Muscle layer of colon (tissue), 2 donors: ENCODE measurements at regions not wholly inside any gene's neighbourhood (a gene's known extent, or its start where the extent isn't known, plus 50 kb on each side); places are given as distances from the start of the nearest gene placed in this dataset.

Experiments
- H3K27ac ChIP-seq: one replicate; pipeline ENCODE4 v1.7.0; 2013; ENCODE audit warnings: low read depth, mild to moderate bottlenecking, low read length, moderate library complexity
- H3K27me3 ChIP-seq, 2 donors: one replicate each; pipeline ENCODE4 v1.7.0; 2013; ENCODE audit warnings: low read length in 2 of 2, mild to moderate bottlenecking in 2 of 2; ENCODE audit not compliant: insufficient read depth in 2 of 2, control insufficient read depth in 1 of 2
- H3K36me3 ChIP-seq: one replicate; pipeline ENCODE4 v1.7.0; 2013; ENCODE audit warnings: mild to moderate bottlenecking, low read length; ENCODE audit not compliant: insufficient read depth
- H3K4me1 ChIP-seq: one replicate; pipeline ENCODE4 v1.7.0; 2013; ENCODE audit warnings: mild to moderate bottlenecking, low read length; ENCODE audit not compliant: insufficient read depth
- H3K4me3 ChIP-seq, 2 donors: one replicate each; pipeline ENCODE4 v1.7.0; 2013; ENCODE audit warnings: low read length in 2 of 2, low read depth in 1 of 2, mild to moderate bottlenecking in 1 of 2, moderate library complexity in 1 of 2
- H3K9ac ChIP-seq: one replicate; pipeline ENCODE4 v1.7.0; 2013; ENCODE audit warnings: low read length
- H3K9me3 ChIP-seq: one replicate; pipeline ENCODE4 v1.7.0; 2013; ENCODE audit warnings: mild to moderate bottlenecking, low read length
- donor health status: abdominal sarcoma.
- donor health status: Adenocarcinoma of cecum.

GRCh38 chr1:234554218-234554697, 55.7 kb downstream of the IRF2BP2 start:
- Histone ChIP-seq H3K4me3 (no peak overlapping the region), H3K9ac (peak overlapping the region; percentile 36), H3K4me1 (peaks cover 27% of the 10 kb centered on the region), H3K27ac (peak overlapping the region; percentile 83), H3K27me3 (no peaks in the 10 kb centered on the region), H3K9me3 (no peaks in the 10 kb centered on the region), H3K36me3 (no peaks in the 10 kb centered on the region)

GRCh38 chr1:234553240-234554188, 56.5 kb downstream of the IRF2BP2 start:
- Histone ChIP-seq H3K36me3 (no peaks in the 10 kb centered on the region), H3K27me3 (no peaks in the 10 kb centered on the region), H3K4me1 (peaks cover 27% of the 10 kb centered on the region), H3K27ac (peak overlapping the region; percentile 83), H3K9me3 (no peaks in the 10 kb centered on the region), H3K9ac (no peak overlapping the region), H3K4me3 (no peak overlapping the region)

- Histone ChIP-seq H3K27ac (no peak overlapping the region), H3K36me3 (no peaks in the 10 kb centered on the region), H3K9ac (no peak overlapping the region), H3K4me3 (no peak overlapping the region), H3K9me3 (no peaks in the 10 kb centered on the region), H3K27me3 (no peaks in the 10 kb centered on the region), H3K4me1 (peaks cover 32% of the 10 kb centered on the region)
These were observed 59.0 kb downstream of the IRF2BP2 start for GRCh38 chr1:234551032-234551378.

GRCh38 chr1:234550341-234551031, 59.5 kb downstream of the IRF2BP2 start:
- Histone ChIP-seq H3K27me3 (no peaks in the 10 kb centered on the region), H3K27ac (peak overlapping the region; percentile 60), H3K36me3 (no peaks in the 10 kb centered on the region), H3K4me1 (peaks cover 37% of the 10 kb centered on the region), H3K4me3 (no peak overlapping the region), H3K9me3 (no peaks in the 10 kb centered on the region), H3K9ac (no peak overlapping the region)

- H3K27me3 ChIP-seq: no peaks in the 10 kb centered on the region
- no peak overlapping the region for H3K4me3 ChIP-seq
- peaks cover 38% of the 10 kb centered on the region for H3K4me1 ChIP-seq
- H3K9me3 ChIP-seq: no peaks in the 10 kb centered on the region
- no peak overlapping the region for H3K9ac ChIP-seq
- H3K27ac ChIP-seq: no peak overlapping the region
- no peaks in the 10 kb centered on the region for H3K36me3 ChIP-seq
These were observed 60.4 kb downstream of the IRF2BP2 start for GRCh38 chr1:234549447-234550021.

GRCh38 chr1:234546890-234547788, 62.8 kb downstream of the IRF2BP2 start:
- no peaks in the 10 kb centered on the region for H3K36me3 ChIP-seq
- H3K4me1 ChIP-seq: peaks cover 49% of the 10 kb centered on the region
- H3K4me3 ChIP-seq: no peak overlapping the region
- H3K9ac ChIP-seq: no peak overlapping the region
- no peaks in the 10 kb centered on the region for H3K9me3 ChIP-seq
- H3K27me3 ChIP-seq: no peaks in the 10 kb centered on the region
- H3K27ac ChIP-seq: no peak overlapping the region

GRCh38 chr1:234546387-234546704, 63.6 kb downstream of the IRF2BP2 start:
- no peak overlapping the region for H3K9ac ChIP-seq
- H3K4me1 ChIP-seq: peaks cover 57% of the 10 kb centered on the region
- H3K36me3 ChIP-seq: no peaks in the 10 kb centered on the region
- no peak overlapping the region for H3K4me3 ChIP-seq
- H3K27ac ChIP-seq: no peak overlapping the region
- H3K27me3 ChIP-seq: no peaks in the 10 kb centered on the region
- H3K9me3 ChIP-seq: no peaks in the 10 kb centered on the region

- H3K36me3 ChIP-seq: no peaks in the 10 kb centered on the region
- H3K4me1 ChIP-seq: peaks cover 61% of the 10 kb centered on the region
- no peaks in the 10 kb centered on the region for H3K9me3 ChIP-seq
- peak overlapping the region; percentile 54 for H3K9ac ChIP-seq
- H3K27me3 ChIP-seq: no peaks in the 10 kb centered on the region
- H3K27ac ChIP-seq: peak overlapping the region; percentile 83
- H3K4me3 ChIP-seq: peak overlapping the region in 1 of 2 donors; percentile 28
These were observed 64.2 kb downstream of the IRF2BP2 start for GRCh38 chr1:234545517-234546386.

GRCh38 chr1:234544087-234544579, 65.2 kb upstream of the TARBP1 start:
- H3K9me3 ChIP-seq: no peaks in the 10 kb centered on the region
- no peaks in the 10 kb centered on the region for H3K27me3 ChIP-seq
- H3K4me1 ChIP-seq: peaks cover 71% of the 10 kb centered on the region
- no peaks in the 10 kb centered on the region for H3K36me3 ChIP-seq
- H3K4me3 ChIP-seq: peak overlapping the region in 1 of 2 donors; percentile 19
- H3K27ac ChIP-seq: peak overlapping the region; percentile 83
- peak overlapping the region; percentile 69 for H3K9ac ChIP-seq

GRCh38 chr1:234543442-234544086, 64.6 kb upstream of the TARBP1 start:
- H3K36me3 ChIP-seq: no peaks in the 10 kb centered on the region
- H3K4me1 ChIP-seq: peaks cover 76% of the 10 kb centered on the region
- peak overlapping the region; percentile 69 for H3K9ac ChIP-seq
- no peaks in the 10 kb centered on the region for H3K9me3 ChIP-seq
- peak overlapping the region in 1 of 2 donors; percentile 19 for H3K4me3 ChIP-seq
- H3K27ac ChIP-seq: peak overlapping the region; percentile 83
- no peaks in the 10 kb centered on the region for H3K27me3 ChIP-seq
